ENCODE measurements at regions not wholly inside any gene's neighbourhood (a gene's known extent, or its start where the extent isn't known, plus 50 kb on each side); places are given as distances from the start of the nearest gene placed in this dataset.

DNA sequence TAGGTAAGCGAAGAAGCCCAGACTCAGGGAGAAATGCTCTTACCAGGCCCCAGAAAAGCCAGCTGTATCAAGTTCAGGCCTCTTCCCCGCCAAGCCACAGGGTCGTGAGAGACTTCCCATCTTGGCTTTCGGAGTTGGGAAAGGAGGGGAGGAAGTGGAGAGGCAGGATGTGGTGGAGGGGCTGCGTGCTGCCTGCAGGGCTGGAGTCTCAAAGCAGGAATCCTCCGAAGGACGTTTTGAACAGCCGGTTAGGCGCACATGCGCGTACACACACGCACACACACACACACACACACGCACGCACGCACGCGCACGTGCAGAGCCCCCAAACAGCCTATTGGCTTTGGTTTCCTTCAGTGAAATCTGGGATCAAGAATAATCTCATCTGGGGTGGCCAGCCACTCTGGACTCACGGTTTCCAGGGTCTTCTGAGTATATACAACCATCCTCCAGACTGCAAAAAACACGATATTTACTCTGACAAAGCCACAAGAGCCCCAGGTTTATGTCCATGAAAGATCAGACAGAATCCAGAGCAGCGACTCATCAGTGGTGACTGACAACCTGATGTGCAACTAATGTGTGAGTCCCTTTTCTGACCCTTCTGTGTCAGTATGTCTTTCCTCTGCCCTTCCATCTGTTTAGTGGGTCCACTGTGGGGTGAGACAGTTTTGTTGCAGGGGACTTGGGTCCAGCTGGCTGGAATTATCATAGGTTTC is 115.0 kb upstream of the ZNF438 start:
- DNase-seq (ENCODE audit: low read depth in 6 of 9, low spot score in 9 of 9), result peak in 4 of 9 donors; percentile 72 to 87 (median 76)
- Histone ChIP-seq H3K27me3 (ENCODE audit: control insufficient read depth in 2 of 2, insufficient read depth in 1 of 2, low read length in 1 of 2) (no peaks in the 10 kb centered on the region), H3K36me3 (ENCODE audit: control insufficient read depth in 2 of 2, insufficient read depth in 2 of 2, low read length in 1 of 2) (no peaks in the 10 kb centered on the region), H3K4me1 (ENCODE audit: control insufficient read depth in 2 of 2, insufficient read depth in 2 of 2, low read length in 2 of 2) (peaks cover 36 to 50% of the 10 kb centered on the region in 2 donors), H3K4me3 (ENCODE audit: low read length in 2 of 2) (peak overlapping the region; percentile 20 to 32), H3K27ac (ENCODE audit: low read depth in 1 of 2, low read length in 1 of 2) (peak overlapping the region; percentile 33 to 94), H3K9me3 (ENCODE audit: control insufficient read depth in 2 of 2, insufficient read depth in 1 of 2, low read length in 1 of 2) (peaks cover 0 to 4% of the 10 kb centered on the region in 2 donors)
- 17% methylated on average over 21 of the region's 21 CpGs for WGBS

- H3K4me1 ChIP-seq (ENCODE audit: control insufficient read depth in 2 of 2, insufficient read depth in 2 of 2, low read length in 2 of 2), result peaks cover 36 to 50% of the 10 kb centered on the region in 2 donors
- DNase-seq (ENCODE audit: low read depth in 6 of 9, low spot score in 9 of 9), result peak in 1 of 9 donors; percentile 50
- H3K36me3 ChIP-seq (ENCODE audit: control insufficient read depth in 2 of 2, insufficient read depth in 2 of 2, low read length in 1 of 2), result no peaks in the 10 kb centered on the region
- H3K27me3 ChIP-seq (ENCODE audit: control insufficient read depth in 2 of 2, insufficient read depth in 1 of 2, low read length in 1 of 2), result no peaks in the 10 kb centered on the region
- peak overlapping the region in 1 of 2 donors; percentile 32 for H3K4me3 ChIP-seq (ENCODE audit: low read length in 2 of 2)
- H3K27ac ChIP-seq (ENCODE audit: low read depth in 1 of 2, low read length in 1 of 2), result peak overlapping the region in 1 of 2 donors; percentile 94
- H3K9me3 ChIP-seq (ENCODE audit: control insufficient read depth in 2 of 2, insufficient read depth in 1 of 2, low read length in 1 of 2), result peaks cover 0 to 4% of the 10 kb centered on the region in 2 donors
- 46% methylated on average over 2 of the region's 2 CpGs for WGBS
Observed at GRCh38 chr10:31147210-31147608, 115.5 kb upstream of the ZNF438 start.

GRCh38 chr10:31148951-31149350 is 117.3 kb upstream of the ZNF438 start:
- 91% methylated on average over 4 of the region's 4 CpGs for WGBS

GRCh38 chr10:31149835-31150512 is 118.3 kb upstream of the ZNF438 start:
- 93% methylated on average over 8 of the region's 8 CpGs for WGBS
- H3K9me3 ChIP-seq (ENCODE audit: control insufficient read depth in 2 of 2, insufficient read depth in 1 of 2, low read length in 1 of 2), result peaks cover 0 to 8% of the 10 kb centered on the region in 2 donors
- peaks cover 23 to 34% of the 10 kb centered on the region in 2 donors for H3K4me1 ChIP-seq (ENCODE audit: control insufficient read depth in 2 of 2, insufficient read depth in 2 of 2, low read length in 2 of 2)
- H3K27ac ChIP-seq (ENCODE audit: low read depth in 1 of 2, low read length in 1 of 2), result no peak overlapping the region
- no peaks in the 10 kb centered on the region for H3K27me3 ChIP-seq (ENCODE audit: control insufficient read depth in 2 of 2, insufficient read depth in 1 of 2, low read length in 1 of 2)
- H3K4me3 ChIP-seq (ENCODE audit: low read length in 2 of 2), result no peak overlapping the region
- no peaks in the 10 kb centered on the region for H3K36me3 ChIP-seq (ENCODE audit: control insufficient read depth in 2 of 2, insufficient read depth in 2 of 2, low read length in 1 of 2)
- DNase-seq (ENCODE audit: low read depth in 6 of 9, low spot score in 9 of 9), result no peak

More at GRCh38 chr10:31148951-31149350, 117.3 kb upstream of the ZNF438 start:
- H3K27ac ChIP-seq (ENCODE audit: low read depth in 1 of 2, low read length in 1 of 2), result no peak overlapping the region
- H3K9me3 ChIP-seq (ENCODE audit: control insufficient read depth in 2 of 2, insufficient read depth in 1 of 2, low read length in 1 of 2), result peaks cover 0 to 7% of the 10 kb centered on the region in 2 donors
- H3K27me3 ChIP-seq (ENCODE audit: control insufficient read depth in 2 of 2, insufficient read depth in 1 of 2, low read length in 1 of 2), result no peaks in the 10 kb centered on the region
- DNase-seq (ENCODE audit: low read depth in 6 of 9, low spot score in 9 of 9), result no peak
- H3K4me3 ChIP-seq (ENCODE audit: low read length in 2 of 2), result no peak overlapping the region
- H3K36me3 ChIP-seq (ENCODE audit: control insufficient read depth in 2 of 2, insufficient read depth in 2 of 2, low read length in 1 of 2), result no peaks in the 10 kb centered on the region
- peaks cover 27 to 39% of the 10 kb centered on the region in 2 donors for H3K4me1 ChIP-seq (ENCODE audit: control insufficient read depth in 2 of 2, insufficient read depth in 2 of 2, low read length in 2 of 2)

GRCh38 chr10:31151301-31151700 is 119.6 kb upstream of the ZNF438 start:
- Histone ChIP-seq H3K27me3 (ENCODE audit: control insufficient read depth in 2 of 2, insufficient read depth in 1 of 2, low read length in 1 of 2) (no peaks in the 10 kb centered on the region), H3K36me3 (ENCODE audit: control insufficient read depth in 2 of 2, insufficient read depth in 2 of 2, low read length in 1 of 2) (no peaks in the 10 kb centered on the region), H3K9me3 (ENCODE audit: control insufficient read depth in 2 of 2, insufficient read depth in 1 of 2, low read length in 1 of 2) (peaks cover 0 to 5% of the 10 kb centered on the region in 2 donors), H3K27ac (ENCODE audit: low read depth in 1 of 2, low read length in 1 of 2) (no peak overlapping the region), H3K4me3 (ENCODE audit: low read length in 2 of 2) (no peak overlapping the region), H3K4me1 (ENCODE audit: control insufficient read depth in 2 of 2, insufficient read depth in 2 of 2, low read length in 2 of 2) (peaks cover 13 to 25% of the 10 kb centered on the region in 2 donors)
- WGBS, result 63% methylated on average over 2 of the region's 2 CpGs
- DNase-seq (ENCODE audit: low read depth in 6 of 9, low spot score in 9 of 9), result no peak

DNA sequence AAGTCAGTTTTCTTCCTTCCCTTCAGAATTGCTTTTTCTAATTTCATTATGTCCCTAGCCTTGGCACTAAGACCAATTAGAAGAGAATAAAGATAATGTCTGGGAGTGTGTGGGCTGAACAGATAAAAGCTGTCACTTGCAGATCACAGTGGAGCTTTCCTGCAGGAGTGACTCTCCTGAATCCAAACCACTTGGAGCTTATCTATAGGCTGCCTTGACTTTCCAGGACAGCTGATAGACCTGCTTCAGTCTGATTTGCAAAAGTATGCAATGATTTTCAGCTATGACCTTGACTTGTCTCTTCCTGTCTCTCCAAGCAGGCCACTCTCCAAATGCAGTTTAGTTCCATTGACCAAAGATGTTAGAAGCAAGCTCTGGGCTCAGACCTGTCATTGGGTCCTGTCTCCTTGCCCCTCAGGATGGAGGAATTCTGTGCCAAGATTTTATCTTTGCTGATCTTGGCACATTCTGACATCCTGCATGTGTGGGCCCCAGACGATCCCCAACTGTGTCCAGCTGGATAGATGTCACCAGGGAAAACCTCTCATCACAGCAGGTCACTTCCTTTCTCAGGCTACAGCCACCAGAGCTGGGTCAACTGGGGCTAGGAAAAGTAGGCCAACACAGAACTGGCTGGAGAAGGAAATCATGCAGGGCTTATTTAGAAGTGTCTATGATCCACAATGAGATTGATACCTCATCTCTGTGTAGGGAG is 120.9 kb upstream of the ZNF438 start:
- Histone ChIP-seq H3K9me3 (ENCODE audit: control insufficient read depth in 2 of 2, insufficient read depth in 1 of 2, low read length in 1 of 2) (peaks cover 0 to 4% of the 10 kb centered on the region in 2 donors), H3K27me3 (ENCODE audit: control insufficient read depth in 2 of 2, insufficient read depth in 1 of 2, low read length in 1 of 2) (no peaks in the 10 kb centered on the region), H3K36me3 (ENCODE audit: control insufficient read depth in 2 of 2, insufficient read depth in 2 of 2, low read length in 1 of 2) (no peaks in the 10 kb centered on the region), H3K27ac (ENCODE audit: low read depth in 1 of 2, low read length in 1 of 2) (no peak overlapping the region), H3K4me3 (ENCODE audit: low read length in 2 of 2) (no peak overlapping the region), H3K4me1 (ENCODE audit: control insufficient read depth in 2 of 2, insufficient read depth in 2 of 2, low read length in 2 of 2) (peaks cover under 1 to 13% of the 10 kb centered on the region in 2 donors)
- no peak for DNase-seq (ENCODE audit: low read depth in 6 of 9, low spot score in 9 of 9)
- WGBS, result 98% methylated on average over 1 of the region's 1 CpG

GRCh38 chr10:31153161-31153560 is 121.5 kb upstream of the ZNF438 start:
- no peak for DNase-seq (ENCODE audit: low read depth in 6 of 9, low spot score in 9 of 9)
- H3K36me3 ChIP-seq (ENCODE audit: control insufficient read depth in 2 of 2, insufficient read depth in 2 of 2, low read length in 1 of 2), result no peaks in the 10 kb centered on the region
- H3K9me3 ChIP-seq (ENCODE audit: control insufficient read depth in 2 of 2, insufficient read depth in 1 of 2, low read length in 1 of 2), result peaks cover 0 to 4% of the 10 kb centered on the region in 2 donors
- H3K27me3 ChIP-seq (ENCODE audit: control insufficient read depth in 2 of 2, insufficient read depth in 1 of 2, low read length in 1 of 2), result no peaks in the 10 kb centered on the region
- H3K4me3 ChIP-seq (ENCODE audit: low read length in 2 of 2), result no peak overlapping the region
- 98% methylated on average over 7 of the region's 7 CpGs for WGBS
- no peak overlapping the region for H3K27ac ChIP-seq (ENCODE audit: low read depth in 1 of 2, low read length in 1 of 2)
- H3K4me1 ChIP-seq (ENCODE audit: control insufficient read depth in 2 of 2, insufficient read depth in 2 of 2, low read length in 2 of 2), result peaks cover 0 to 13% of the 10 kb centered on the region in 2 donors

DNA sequence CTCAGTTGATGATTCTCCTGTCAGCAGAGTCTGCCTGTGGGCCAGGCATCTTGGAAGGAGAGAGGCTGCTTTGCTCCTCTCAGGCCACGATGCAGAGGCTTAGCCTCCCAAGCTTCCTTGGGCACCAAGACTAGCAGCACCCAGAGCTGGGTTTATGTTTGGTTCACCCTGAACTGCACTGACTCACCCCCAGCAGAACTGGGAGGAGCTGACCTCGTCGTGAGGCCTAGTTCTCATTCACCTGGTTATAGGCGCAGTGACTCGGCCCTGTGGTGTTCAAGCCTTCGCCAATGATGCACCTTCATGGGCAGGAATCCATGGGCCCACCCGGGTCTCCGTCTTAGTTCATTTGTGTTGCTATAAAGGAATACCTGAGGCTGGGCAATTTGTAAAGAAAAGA is 122.0 kb upstream of the ZNF438 start:
- 98% methylated on average over 8 of the region's 8 CpGs for WGBS
- Histone ChIP-seq H3K9me3 (ENCODE audit: control insufficient read depth in 2 of 2, insufficient read depth in 1 of 2, low read length in 1 of 2) (peaks cover 0 to 7% of the 10 kb centered on the region in 2 donors), H3K27me3 (ENCODE audit: control insufficient read depth in 2 of 2, insufficient read depth in 1 of 2, low read length in 1 of 2) (no peaks in the 10 kb centered on the region), H3K27ac (ENCODE audit: low read depth in 1 of 2, low read length in 1 of 2) (no peak overlapping the region), H3K36me3 (ENCODE audit: control insufficient read depth in 2 of 2, insufficient read depth in 2 of 2, low read length in 1 of 2) (no peaks in the 10 kb centered on the region), H3K4me3 (ENCODE audit: low read length in 2 of 2) (no peak overlapping the region), H3K4me1 (ENCODE audit: control insufficient read depth in 2 of 2, insufficient read depth in 2 of 2, low read length in 2 of 2) (peaks cover 0 to 13% of the 10 kb centered on the region in 2 donors)
- no peak for DNase-seq (ENCODE audit: low read depth in 6 of 9, low spot score in 9 of 9)

DNA sequence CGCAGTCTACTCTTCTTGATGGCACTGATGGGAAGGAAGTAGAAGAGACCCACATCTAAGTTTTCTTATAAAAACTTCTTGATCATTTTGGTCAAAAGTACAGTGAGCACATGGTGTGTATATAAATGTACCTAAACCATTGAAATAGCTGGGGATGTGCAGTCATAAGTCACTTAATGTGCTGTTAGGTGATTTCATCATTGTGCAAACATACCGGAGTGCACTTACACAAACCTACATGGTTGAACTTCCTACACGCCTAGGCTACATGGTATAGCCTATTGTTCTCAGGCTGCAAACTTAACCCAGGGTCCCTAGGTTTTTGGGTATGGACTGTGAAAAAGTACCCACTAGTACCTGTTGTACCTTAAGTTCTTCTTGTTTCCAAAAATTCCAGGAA is 123.3 kb upstream of the ZNF438 start:
- WGBS, result 60% methylated on average over 3 of the region's 3 CpGs
- Histone ChIP-seq H3K9me3 (ENCODE audit: control insufficient read depth in 2 of 2, insufficient read depth in 1 of 2, low read length in 1 of 2) (peaks cover 0 to 8% of the 10 kb centered on the region in 2 donors), H3K27ac (ENCODE audit: low read depth in 1 of 2, low read length in 1 of 2) (no peak overlapping the region), H3K4me1 (ENCODE audit: control insufficient read depth in 2 of 2, insufficient read depth in 2 of 2, low read length in 2 of 2) (peaks cover 0 to 13% of the 10 kb centered on the region in 2 donors), H3K4me3 (ENCODE audit: low read length in 2 of 2) (no peak overlapping the region), H3K27me3 (ENCODE audit: control insufficient read depth in 2 of 2, insufficient read depth in 1 of 2, low read length in 1 of 2) (no peaks in the 10 kb centered on the region), H3K36me3 (ENCODE audit: control insufficient read depth in 2 of 2, insufficient read depth in 2 of 2, low read length in 1 of 2) (no peaks in the 10 kb centered on the region)
- no peak for DNase-seq (ENCODE audit: low read depth in 6 of 9, low spot score in 9 of 9)
